ENCODE measurements at regions not wholly inside any gene's neighbourhood (a gene's known extent, or its start where the extent isn't known, plus 50 kb on each side); places are given as distances from the start of the nearest gene placed in this dataset.

DNA sequence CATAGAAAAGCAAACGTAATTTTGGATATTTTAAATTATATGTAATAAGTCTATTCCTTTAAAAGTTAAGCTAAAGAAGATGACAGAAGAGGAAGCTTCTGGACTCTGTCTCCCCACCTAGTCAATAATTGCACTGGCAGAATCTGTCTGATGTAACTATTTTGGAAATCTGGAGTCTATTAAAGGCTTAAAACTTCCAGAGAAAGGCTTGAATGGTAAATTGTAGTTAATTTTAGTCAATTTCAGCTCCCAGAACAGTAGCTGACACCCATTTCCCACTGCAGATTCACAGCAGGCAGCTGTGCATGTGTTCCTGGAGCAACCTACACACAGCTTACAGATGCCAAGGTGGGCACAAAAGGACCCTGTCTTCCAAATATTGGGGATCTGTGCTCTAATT lies 304.1 kb downstream of the PCDH20 start:
- TF ChIP-seq, protein P1, sequence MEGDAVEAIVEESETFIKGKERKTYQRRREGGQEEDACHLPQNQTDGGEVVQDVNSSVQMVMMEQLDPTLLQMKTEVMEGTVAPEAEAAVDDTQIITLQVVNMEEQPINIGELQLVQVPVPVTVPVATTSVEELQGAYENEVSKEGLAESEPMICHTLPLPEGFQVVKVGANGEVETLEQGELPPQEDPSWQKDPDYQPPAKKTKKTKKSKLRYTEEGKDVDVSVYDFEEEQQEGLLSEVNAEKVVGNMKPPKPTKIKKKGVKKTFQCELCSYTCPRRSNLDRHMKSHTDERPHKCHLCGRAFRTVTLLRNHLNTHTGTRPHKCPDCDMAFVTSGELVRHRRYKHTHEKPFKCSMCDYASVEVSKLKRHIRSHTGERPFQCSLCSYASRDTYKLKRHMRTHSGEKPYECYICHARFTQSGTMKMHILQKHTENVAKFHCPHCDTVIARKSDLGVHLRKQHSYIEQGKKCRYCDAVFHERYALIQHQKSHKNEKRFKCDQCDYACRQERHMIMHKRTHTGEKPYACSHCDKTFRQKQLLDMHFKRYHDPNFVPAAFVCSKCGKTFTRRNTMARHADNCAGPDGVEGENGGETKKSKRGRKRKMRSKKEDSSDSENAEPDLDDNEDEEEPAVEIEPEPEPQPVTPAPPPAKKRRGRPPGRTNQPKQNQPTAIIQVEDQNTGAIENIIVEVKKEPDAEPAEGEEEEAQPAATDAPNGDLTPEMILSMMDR (IDR thresholded peaks at IDR 0.05), result no peak
- TF ChIP-seq POLR2A (IDR thresholded peaks at IDR 0.05), result no peak
